Right lobe of liver (tissue), 4 donors: ENCODE measurements at regions not wholly inside any gene's neighbourhood (a gene's known extent, or its start where the extent isn't known, plus 50 kb on each side); places are given as distances from the start of the nearest gene placed in this dataset.

Experiments
- POLR2A ChIP-seq: fragments of 450-650 bp; IDR thresholded peaks from one replicate; pipeline ENCODE4 v1.6.1; 2017; ENCODE audit warnings: antibody characterized with exemption, mild to moderate bottlenecking
- TF ChIP-seq, protein P1 (sequence below), 4 donors: fragments of 200-600 bp in 3 of 4; fragments of 450-650 bp in 1 of 4; IDR thresholded peaks; one replicate each; pipeline versions ENCODE4 v1.5.1 to v1.8.0; 2016 to 2022; ENCODE audit warnings: antibody characterized with exemption in 4 of 4, mild to moderate bottlenecking in 2 of 4
- donor health status: DM: no; HTN: no; CAD: no.
- donor health status: DM: no; HTN: no; CAD: no.
- donor health status: DM: no; HTN: yes; CAD: no.

DNA sequence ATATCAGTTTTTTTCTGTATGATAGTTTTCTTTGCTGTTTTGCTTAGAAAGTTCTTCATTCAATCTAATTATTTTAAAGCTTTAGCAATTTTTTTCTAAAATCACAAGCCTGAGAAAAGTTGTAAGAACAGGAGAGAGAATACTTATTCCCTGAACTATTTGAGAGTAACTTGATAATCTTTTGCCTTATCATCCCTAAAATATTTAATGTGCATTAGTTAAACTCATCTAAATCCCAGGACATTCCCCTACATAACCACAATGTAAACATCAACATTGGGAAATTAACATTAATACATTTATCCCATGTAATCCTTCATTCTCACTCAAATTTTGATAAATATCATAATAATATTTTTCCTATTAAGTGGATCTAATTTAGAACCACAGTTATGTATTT is 241.8 kb downstream of the CD109 start:
- TF ChIP-seq, protein P1, sequence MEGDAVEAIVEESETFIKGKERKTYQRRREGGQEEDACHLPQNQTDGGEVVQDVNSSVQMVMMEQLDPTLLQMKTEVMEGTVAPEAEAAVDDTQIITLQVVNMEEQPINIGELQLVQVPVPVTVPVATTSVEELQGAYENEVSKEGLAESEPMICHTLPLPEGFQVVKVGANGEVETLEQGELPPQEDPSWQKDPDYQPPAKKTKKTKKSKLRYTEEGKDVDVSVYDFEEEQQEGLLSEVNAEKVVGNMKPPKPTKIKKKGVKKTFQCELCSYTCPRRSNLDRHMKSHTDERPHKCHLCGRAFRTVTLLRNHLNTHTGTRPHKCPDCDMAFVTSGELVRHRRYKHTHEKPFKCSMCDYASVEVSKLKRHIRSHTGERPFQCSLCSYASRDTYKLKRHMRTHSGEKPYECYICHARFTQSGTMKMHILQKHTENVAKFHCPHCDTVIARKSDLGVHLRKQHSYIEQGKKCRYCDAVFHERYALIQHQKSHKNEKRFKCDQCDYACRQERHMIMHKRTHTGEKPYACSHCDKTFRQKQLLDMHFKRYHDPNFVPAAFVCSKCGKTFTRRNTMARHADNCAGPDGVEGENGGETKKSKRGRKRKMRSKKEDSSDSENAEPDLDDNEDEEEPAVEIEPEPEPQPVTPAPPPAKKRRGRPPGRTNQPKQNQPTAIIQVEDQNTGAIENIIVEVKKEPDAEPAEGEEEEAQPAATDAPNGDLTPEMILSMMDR (IDR thresholded peaks at IDR 0.05), result no peak
- no peak for TF ChIP-seq POLR2A
